GM21529 (cell line): ENCODE measurements at regions not wholly inside any gene's neighbourhood (a gene's known extent, or its start where the extent isn't known, plus 50 kb on each side); places are given as distances from the start of the nearest gene placed in this dataset.

Experiments
- ATAC-seq: cut with Tn5 transposase; IDR thresholded peaks from one replicate; pipeline ENCODE4 v1.9.1; 2021; ENCODE audit not compliant: unreplicated experiment

DNA sequence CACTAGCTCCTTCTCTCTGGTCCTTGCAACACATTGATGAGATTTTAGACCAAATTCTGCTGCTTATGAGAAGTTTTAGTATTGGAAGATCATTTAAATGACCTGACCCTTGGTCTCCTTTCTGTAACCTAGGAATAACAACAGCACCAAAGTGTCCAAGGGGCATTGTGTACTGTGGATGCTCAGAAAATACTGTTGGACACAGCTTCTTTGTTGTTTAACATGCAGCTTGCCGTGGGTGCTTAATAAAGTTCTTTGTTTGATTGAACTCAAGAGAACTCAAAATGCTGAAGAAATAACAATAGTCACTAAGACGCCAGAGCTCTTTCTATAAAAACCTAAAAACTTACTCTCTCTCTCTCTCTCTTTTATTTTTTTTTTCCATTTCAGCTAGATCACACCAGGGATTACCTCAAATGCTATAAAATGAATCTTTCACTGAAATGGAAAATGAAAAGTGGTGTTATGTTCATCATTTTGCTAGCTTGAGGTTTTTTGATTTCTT lies 548.9 kb upstream of the CDH8 start:
- no peak for ATAC-seq

DNA sequence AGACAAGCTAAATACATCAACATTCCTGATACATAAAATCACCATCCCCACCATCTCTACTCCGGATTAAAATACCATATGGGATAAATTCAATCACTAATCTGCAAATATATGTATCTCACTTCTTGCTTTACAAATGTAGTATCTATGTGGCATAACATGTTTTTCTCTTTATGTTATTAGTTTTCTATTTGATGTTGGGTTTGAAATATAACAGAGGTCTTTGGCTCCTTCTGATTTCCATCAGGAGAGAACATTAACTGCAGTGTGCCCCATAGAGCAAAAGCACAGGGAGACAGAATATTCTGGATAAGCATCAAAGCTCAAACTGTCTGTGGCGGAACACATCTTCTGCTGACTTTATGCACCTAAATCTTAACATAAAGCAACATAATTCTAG lies 547.2 kb upstream of the CDH8 start:
- no peak for ATAC-seq

DNA sequence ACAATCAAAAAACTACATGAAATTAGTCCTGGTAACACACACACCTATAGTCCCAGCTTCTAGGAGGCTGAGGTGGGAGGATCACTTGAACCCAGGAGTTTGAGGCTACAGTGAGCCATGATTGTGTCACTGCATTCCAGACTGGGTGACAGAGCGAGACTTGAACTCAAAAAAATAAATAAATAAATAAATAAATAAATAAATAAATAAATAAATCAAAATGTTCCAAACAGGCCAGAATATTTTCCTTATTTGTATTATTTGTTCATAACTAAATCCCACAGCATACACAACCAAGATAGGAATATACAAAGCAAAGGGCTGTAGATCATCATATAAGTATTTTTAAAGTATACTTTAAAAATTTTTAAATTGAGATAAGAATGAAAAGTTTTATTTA lies 537.2 kb upstream of the CDH8 start:
- no peak for ATAC-seq

DNA sequence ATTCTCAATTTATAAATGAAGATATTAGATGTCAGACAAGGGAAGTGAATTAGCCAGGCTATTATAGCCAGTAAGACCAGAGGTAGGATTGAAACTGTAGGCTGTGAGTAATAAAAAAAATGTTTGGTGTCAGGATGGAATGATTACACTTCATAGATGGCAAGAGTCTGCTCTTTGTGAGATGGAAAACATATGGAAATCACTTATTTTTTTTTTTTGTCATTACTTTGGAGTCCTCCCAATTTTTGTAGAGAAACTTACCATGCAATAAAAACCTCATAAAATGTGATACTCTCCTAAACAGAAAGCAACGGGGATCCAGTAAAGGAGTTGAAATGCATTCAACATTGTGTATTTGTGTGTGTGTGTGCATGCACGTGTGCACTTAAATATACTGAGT lies 532.7 kb upstream of the CDH8 start:
- no peak for ATAC-seq

DNA sequence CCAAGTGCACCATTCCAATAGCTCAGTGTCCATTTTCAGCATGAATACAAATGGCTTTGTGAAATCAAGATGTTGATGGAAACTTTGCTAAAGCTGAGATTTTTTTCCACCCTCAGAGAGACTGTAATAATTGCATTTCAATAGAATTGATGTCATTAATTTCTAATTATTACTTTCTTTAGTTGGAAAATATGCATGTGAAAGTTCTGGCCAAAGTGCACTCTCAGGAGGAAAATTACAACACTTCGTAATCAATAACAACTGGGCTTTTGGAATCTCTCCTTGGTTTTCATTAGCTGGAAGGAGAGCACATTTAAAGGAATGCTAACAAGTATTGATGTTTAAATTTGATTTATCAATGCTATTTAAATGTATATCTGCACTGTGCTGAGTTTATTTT lies 529.5 kb upstream of the CDH8 start:
- no peak for ATAC-seq

DNA sequence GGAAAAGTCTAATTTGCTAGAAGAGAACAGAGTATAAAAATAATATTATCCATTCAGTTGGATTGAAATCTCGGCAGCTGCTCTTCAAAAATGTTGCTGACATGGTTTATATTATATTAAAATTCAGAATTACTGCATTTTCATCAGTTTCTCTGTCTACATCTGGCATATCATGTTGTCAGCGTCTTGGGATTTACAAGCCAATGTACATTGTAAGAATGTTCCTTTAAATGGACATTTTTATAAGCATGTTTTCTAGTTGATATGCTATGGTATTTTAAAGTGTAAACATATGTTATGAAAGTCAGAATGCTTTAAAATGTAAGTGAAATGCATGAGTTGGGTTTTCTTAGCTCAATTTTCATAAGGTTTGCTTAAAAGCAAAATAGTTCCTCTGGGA lies 528.1 kb upstream of the CDH8 start:
- ATAC-seq, result no peak

DNA sequence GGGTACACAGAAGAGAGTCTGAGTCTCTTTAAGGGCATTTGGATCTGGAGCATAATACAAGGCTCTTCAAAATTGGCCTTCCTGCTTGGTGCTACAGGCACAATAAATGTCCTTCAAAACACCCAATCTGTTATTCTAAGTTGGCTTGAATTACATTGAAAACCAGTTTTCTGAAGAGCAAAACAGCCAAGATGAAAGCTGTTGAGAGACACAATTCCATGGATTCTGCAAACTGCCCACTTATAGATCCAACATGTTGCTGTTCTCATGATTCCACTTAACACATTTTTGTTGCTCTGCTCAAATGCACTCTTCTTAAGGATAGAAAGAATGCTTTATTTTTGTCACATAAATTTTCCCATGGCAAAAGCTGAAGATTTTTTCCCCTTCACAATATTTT lies 525.9 kb upstream of the CDH8 start:
- no peak for ATAC-seq

DNA sequence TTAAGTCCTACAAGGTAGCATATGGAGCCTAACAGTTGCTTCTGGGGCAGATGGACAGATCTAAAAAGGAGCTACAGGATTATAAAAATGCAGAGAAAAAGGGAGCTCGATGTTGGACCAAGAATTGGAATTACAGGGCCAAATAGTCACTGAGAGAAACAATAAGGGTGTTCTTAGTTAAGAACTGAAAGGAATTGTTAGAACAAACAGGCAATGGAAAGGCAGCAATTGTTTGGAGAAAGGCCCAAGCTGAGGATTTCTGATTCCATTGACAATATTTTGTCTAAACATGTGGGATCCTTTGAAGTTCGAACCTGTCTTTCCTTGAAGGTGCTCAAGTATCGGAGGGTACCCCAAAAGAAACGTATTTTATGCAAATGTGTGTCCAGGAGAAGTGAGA lies 513.6 kb upstream of the CDH8 start:
- no peak for ATAC-seq

DNA sequence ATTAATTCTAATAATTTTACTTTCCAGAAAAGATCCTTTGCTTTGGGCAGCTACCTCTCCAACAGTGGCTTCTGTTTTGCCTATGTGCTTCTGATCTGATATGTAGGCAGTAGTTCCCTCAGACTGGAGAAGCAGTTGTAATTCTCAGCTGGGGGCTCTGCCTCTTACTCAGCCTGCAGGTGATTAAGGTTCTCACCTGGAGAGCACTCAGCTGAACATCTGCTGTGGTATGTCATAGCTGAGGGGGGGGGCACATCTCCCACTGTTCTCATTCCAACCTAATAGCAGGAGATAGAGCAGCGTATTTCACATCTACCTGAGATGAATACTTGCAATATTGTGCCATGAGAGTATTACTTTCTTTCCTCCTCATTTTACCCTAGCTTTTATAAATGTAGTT lies 511.9 kb upstream of the CDH8 start:
- no peak for ATAC-seq

DNA sequence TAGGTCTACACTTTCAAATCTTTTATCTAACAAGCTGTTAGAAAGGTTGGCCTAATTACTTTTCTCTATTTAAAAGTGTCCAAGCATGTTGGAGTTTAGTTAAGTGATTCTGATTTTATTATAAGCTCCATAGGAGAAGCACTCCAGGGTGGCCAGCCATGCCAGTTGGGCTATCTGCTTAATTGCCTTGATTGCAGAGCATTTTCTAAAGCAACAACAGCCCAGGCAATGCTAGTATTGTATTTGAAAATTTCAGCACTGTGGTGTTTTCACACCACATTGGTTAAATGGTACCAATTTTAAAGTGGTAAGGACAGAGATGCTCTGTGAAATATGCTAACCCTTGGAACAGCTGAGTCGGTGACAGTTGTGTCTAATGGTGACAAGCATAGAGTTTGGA lies 510.5 kb upstream of the CDH8 start:
- ATAC-seq, result no peak

DNA sequence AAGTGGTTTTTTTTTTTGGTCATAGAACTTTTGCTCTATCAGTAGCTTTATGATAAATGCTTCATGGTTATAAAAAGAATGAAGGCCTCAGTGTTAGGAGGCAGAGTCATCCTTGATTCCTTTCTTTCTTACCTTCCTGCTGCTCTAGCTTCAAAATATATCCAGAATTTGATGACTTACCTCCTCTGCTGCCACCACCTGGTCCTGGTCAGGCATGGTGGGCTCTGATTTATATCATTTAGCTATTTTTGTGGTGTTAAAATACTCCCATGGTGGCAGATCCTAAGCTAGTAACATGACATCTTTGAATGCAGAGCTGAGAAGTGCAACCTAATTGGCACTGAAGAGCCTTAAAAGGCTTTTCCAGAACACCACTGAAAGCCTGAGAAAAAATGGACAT lies 508.8 kb upstream of the CDH8 start:
- no peak for ATAC-seq

DNA sequence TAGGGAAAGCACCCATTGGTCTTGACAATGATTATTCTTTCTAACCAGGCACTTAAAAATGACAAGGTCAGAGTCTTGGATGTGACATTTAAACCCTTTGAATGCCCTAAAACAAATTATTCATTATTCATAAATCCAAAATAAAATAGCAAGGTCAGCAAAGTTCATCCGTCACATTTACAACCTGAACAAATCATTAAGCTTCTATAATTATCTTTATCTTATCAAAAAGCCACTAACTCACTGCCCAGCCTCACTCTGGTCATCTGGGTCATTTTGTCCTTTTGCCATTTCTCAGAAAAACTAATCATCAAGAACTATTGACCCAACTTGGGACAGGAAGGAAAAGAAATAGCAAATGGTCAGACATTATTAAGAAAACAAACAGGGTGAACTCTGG lies 507.3 kb upstream of the CDH8 start:
- no peak for ATAC-seq

DNA sequence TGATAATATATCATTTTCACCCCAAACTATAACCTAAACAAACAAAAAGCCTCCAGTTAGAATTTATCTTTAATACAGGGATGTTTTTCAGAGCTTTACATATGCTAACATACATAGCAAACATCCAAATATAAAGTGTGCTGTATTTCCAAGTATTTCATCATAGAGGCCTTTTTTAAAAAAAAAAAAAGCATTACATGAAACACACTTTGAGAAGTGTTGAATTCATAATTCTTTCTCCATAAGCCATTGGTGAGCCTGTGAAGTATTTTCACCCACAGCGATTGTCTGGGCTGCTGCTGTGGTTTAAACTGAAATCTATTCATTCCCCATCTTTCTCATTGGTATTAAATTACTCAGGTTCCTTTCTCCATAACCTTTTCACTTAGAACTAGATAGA lies 503.4 kb upstream of the CDH8 start:
- ATAC-seq, result no peak

DNA sequence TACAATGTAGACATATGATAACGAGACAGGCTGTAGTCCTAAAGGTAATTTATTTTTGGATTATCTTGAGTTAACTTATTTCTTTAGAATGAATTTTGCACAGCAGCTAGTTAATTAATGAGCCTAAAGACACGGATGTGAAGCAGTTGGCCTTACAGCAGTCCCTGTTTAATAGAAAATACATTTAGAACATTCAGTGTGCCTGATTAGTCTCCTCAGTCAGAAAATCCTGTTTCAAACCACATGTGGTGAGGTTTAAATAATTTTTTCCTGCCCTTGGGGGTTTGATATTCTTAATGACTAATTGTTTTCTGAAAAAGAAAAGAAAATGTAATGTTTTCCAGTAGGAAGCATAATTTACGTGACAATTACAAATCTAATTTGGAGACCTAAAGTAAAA lies 494.2 kb upstream of the CDH8 start:
- no peak for ATAC-seq

DNA sequence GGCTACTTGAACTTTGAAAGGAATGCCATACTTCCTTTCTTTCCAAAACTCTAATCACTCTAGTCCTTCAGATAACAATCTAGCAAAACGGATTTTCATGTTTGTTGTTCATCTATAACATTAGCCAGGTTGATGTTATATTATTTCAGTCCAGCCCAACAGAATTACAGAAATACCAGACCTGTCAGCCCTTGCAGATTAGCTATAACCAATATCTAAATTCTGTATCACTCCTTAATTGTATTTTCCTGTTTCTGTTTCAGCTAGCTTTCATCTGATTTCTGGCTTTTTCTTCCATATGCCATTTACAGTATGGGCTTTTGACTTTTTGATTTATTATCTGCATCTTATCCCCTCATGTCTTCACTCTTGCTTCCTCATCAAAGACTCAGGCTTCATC lies 479.8 kb upstream of the CDH8 start:
- no peak for ATAC-seq

DNA sequence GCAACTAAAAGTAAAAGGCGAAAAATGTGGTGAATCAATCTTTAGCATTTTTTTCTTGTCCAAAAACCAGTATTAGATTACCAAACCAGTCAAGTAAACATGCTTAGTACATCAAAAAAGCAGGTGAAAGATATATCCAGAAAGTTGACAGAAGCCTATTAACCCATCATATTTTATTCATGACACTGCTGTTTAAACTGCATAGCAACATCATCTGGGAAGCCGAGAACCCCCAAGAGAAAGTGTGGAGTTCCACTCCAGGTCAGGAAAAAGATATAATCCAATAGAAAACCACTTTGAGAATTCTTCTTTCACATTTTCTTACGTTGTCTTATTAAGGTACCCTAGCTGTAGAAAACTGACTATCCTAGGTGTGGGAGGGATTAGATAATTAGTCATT lies 466.8 kb upstream of the CDH8 start:
- ATAC-seq, result no peak

DNA sequence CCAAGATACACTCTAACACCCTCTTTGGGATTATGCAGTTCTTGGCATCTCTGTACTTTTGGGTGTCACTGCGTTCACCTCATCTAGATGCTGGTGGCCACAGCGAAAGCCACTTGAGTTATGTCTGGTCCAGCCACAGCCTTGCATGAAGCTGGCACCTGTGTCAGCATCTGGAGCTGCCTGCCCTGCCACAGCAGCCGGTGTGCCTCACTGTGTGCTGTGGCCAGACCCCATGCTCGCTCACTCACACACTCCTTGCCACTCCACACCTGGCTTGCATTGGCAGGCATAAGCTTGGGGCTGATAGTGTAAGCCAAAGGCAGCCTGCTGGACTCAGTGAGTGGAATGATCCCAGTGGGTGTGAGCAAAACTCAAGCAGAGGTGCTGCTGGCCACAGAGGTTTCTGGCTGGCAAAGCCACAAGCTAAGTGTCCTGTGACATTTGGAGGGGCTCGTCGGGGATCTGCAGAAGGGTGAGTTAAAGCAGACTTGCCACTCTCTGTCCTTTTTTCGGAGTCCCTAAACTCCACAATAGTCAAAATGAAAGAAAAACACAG lies 442.7 kb upstream of the CDH8 start:
- ATAC-seq, result no peak

DNA sequence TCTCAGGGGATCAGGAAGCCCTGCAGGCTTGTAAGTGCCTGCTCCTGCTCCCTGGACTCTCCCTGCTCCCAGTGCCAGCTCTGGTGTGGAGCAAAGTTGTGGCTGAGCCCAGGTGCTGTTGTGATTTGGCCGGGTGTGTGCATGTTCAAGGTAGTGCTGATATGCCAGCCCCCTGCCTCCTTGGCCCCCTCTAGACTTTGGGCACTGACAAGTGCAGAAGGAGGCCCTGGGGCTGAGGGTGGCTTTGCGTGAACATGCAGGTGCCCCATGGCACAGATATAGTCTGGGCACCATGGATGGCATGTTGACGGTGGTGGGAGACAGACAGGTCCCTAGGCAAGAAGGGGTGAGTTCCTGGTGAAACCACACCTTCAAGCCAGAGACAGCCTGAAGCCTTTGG lies 441.6 kb upstream of the CDH8 start:
- ATAC-seq, result no peak

DNA sequence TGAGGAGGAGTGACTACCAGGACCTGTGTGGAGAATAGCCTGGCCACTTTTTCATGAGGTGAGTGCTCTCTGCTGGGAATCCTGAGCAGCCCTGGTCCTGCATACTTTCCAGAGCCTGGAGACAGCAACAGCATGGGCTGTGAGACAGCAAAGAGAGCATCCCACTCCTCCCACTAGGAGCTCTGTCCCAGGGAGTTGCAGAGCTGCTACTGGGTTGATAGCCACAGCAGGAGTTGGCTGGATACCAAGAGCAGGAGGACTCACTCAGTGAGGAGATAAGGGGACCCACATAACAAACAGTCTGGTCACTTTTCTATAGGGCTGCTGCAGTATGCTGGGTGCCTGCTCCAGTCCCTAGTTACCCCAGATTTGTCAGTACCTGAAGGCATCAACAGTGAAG lies 439.3 kb upstream of the CDH8 start:
- ATAC-seq, result no peak

DNA sequence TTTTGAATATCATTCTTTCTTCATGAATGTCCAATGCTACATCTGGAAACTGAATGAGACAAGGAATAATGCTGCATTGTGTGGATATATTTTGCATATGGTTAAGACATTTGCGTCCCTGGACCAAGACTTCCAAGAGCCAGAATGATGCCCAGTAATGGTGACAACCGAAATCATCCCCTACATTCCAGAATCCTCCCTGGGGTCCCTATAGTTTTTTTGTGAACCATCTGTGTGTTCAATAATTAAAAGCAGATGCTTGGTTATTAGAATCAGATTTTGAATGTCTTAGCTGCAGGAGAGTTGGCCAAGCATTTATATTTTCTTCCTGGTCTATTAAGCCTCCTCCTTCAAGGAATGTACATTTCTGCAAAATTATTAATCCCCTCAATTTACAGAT lies 426.7 kb upstream of the CDH8 start:
- no peak for ATAC-seq

DNA sequence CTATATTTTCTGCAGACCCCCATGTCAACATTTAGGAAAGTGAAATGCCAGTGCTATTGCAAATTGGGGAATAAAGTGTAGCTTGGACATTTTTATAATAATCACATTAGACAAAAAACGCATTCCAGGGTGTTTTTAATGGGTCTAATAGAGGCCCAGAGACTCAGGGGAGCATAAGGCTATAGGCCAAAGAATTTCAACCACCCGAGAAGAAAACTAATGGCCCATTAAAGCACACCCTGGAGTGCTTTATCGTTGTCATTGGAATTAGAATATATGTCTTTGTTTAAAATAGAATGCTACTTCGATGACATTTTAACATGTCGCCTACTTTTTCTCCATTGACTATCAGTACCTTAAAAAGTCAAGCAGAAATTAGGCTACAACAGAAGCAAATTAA lies 414.1 kb upstream of the CDH8 start:
- no peak for ATAC-seq

DNA sequence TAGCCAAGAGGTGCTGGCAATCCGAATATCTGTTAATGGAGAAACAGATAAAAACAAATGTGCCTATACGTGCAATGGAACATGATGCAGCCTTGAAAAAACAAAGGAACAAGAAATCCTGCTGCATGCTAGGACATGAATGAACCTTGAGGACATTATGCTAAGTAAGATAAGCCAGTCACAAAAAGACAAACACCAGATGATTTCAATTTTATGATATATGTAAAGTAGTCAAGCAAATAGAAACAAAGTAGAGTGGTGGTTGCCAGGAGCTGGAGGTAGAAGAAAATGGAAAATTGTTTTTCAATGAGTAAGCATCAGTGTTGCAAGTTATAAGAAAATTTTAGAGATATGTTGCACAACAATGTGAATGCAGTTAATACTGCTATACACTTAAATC lies 409.7 kb upstream of the CDH8 start:
- ATAC-seq, result no peak

DNA sequence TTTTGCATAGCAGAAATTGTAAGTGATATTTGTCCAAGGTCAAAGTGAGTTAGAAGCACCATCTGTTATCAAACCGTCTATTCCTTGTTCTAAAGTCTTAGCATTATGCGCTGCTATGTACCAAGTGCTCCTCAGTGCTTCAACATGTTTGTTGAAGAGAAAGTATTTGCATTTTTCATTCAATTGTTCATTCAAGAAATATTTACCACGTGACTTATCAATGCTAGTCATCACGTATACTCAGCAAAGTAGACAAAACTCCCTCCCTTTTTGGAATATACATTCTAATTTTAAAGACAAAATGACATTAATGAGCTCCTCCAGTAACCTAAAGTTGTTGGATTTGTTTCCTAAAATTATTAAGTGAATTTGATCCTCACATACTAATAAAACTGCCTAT lies 388.0 kb upstream of the CDH8 start:
- no peak for ATAC-seq

DNA sequence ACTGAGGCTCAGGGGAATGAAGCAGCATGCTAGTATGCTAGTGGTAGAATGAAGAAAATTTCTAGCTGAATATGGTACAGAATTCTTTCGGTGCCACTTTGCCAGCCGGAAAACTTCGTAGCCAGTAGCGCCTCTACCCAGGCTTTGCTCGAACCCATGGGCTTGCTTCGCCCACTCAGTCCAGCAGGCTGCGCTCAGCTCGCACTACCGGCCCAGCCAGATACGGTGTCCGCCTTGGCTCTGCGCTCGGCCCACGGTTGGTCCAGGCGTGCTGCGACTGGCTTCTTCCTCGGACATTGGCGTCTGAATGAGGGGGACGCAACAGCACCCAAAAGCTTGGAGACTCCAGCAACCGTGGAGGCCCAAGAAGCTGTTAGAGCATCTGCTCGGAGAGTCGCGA lies 372.5 kb upstream of the CDH8 start:
- no peak for ATAC-seq
